Tibial nerve (tissue), 3 donors: ENCODE measurements at regions not wholly inside any gene's neighbourhood (a gene's known extent, or its start where the extent isn't known, plus 50 kb on each side); places are given as distances from the start of the nearest gene placed in this dataset.

Experiments used
- POLR2A ChIP-seq, 2 donors: fragments of 450-650 bp; IDR thresholded peaks; one replicate each; pipeline ENCODE4 v1.6.1; 2017; ENCODE audit warnings: antibody characterized with exemption in 2 of 2, mild to moderate bottlenecking in 2 of 2, moderate library complexity in 2 of 2
- TF ChIP-seq, protein P1 (sequence below), 5 experiments: fragments of 200-600 bp in 3 of 5; fragments of 450-650 bp in 2 of 5; sonication (generic) in 3 of 5; IDR thresholded peaks; one replicate each; pipeline ENCODE4 v1.5.1; 2016 to 2019; ENCODE audit warnings: antibody characterized with exemption in 5 of 5, mild to moderate bottlenecking in 3 of 5, moderate library complexity in 2 of 5

DNA sequence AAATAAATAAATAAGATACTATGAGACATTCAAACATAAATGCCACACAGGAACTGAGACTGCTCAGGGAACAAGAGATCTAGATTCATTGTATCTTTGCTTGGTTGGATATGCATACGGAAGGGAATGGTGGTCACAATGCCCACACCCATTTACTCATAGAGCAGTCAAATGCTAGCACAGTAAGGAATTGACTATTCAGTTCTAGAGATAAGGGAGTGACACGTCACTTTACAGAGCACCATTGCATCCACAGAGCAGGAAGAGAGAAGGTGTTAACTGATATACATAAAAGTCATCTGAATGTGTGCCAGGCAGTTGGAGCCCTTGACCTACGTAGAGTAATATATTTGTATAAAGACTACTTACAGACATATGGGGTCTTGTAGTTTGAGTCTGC lies 530.0 kb upstream of the NOVA1 start:
- TF ChIP-seq, protein P1, sequence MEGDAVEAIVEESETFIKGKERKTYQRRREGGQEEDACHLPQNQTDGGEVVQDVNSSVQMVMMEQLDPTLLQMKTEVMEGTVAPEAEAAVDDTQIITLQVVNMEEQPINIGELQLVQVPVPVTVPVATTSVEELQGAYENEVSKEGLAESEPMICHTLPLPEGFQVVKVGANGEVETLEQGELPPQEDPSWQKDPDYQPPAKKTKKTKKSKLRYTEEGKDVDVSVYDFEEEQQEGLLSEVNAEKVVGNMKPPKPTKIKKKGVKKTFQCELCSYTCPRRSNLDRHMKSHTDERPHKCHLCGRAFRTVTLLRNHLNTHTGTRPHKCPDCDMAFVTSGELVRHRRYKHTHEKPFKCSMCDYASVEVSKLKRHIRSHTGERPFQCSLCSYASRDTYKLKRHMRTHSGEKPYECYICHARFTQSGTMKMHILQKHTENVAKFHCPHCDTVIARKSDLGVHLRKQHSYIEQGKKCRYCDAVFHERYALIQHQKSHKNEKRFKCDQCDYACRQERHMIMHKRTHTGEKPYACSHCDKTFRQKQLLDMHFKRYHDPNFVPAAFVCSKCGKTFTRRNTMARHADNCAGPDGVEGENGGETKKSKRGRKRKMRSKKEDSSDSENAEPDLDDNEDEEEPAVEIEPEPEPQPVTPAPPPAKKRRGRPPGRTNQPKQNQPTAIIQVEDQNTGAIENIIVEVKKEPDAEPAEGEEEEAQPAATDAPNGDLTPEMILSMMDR (IDR thresholded peaks at IDR 0.05), result no peak
- TF ChIP-seq POLR2A (IDR thresholded peaks at IDR 0.05), result no peak
